Left hindlimb (tissue), 1 donor: ENCODE measurements at regions not wholly inside any gene's neighbourhood (a gene's known extent, or its start where the extent isn't known, plus 50 kb on each side); places are given as distances from the start of the nearest gene placed in this dataset.

ENCODE experiments used
- DNase-seq: peaks from one replicate; pipeline ENCODE4 v3.0.0-alpha.2; 2018

- no peak for DNase-seq
These were observed 669.9 kb upstream of the NR5A2 start for GRCh38 chr1:199357599-199357998.

GRCh38 chr1:199362996-199363395, 664.5 kb upstream of the NR5A2 start:
- DNase-seq, result no peak

GRCh38 chr1:199373139-199373538, 654.4 kb upstream of the NR5A2 start:
- DNase-seq, result no peak

GRCh38 chr1:199377211-199377610, 650.3 kb upstream of the NR5A2 start:
- no peak for DNase-seq

- DNase-seq, result no peak
These were observed 643.7 kb upstream of the NR5A2 start for GRCh38 chr1:199383793-199384192.

GRCh38 chr1:199394856-199395255, 632.7 kb upstream of the NR5A2 start:
- no peak for DNase-seq

GRCh38 chr1:199396456-199396855, 631.1 kb upstream of the NR5A2 start:
- DNase-seq, result no peak

DNA sequence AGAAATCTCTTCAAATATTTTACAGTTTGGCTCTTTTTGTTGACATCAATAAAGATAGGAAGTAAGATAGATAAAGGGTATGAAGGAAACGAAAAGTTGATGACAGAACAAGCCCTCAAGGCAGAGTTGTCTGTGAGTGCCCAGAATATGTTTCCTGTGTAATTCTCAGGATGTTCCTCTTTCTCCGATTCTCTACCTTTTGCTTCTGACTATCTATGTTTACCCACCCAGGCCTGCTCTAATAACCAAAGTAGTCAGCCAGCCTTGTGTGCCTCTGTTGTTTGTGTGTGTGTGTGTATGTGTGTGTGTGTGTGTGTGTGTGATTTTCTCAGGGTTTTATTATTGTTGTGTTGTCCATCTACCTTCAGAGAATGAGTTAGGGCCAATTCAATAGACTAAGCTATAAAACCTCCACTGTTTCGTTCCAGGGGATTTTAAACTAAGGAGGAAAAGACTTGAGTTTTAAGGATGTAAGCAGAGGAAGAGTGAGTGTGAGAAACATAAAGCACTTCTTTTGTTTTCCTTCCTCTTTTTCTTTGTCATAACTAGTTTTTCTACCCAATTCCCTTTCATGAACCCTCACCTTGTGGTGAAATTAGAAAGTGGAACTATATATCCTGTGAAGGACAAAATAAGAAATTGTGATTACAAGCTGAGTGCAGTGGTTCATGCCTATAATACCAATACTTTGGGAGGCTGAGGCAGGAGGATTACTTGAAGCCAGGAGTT, 627.4 kb upstream of the NR5A2 start:
- DNase-seq, result no peak

DNA sequence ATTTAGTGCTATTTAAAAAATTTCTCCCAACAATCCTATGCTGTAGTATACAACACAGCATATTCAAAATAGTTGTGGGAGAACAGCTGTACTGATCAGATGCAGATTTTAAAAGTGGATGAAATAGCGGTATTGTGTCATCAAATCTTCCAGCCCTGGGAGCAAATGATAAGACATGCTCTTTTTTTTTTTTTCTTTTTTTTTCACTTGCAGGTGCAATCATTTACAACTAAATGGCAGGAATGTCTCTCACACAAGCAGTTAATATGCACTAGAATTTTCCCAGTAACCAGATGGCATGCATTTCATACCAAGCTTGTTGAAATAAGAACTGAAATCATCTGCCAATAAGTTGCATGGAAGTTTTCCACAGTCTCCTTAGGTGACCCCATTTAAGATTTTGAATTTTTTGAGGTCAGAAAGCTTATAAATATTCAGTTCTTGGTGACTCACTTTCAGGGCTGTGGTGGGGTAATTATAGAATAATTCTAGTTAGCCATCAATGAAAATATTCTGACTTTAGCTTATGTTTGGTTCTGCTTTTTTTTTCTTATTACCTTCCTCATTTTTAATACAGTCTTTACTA, 623.9 kb upstream of the NR5A2 start:
- no peak for DNase-seq

DNA sequence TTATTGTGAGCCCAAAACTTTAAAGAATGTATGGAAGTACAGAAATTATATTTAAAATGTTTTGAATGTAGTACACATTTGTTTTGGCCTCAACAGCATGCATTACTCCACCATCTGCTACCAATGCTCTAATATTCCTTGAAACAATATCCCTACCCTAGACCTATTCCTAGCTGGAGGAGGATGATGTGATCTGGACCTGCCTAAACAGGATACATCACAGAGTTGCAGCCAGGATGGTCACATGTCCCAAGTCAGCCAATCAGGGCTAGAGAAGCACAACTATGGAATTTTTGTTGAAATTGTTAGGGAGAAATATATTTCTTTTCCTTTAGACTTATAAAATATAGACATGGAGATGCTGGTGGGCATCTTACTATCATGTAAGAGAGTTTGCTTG, 623.3 kb upstream of the NR5A2 start:
- DNase-seq, result no peak

DNA sequence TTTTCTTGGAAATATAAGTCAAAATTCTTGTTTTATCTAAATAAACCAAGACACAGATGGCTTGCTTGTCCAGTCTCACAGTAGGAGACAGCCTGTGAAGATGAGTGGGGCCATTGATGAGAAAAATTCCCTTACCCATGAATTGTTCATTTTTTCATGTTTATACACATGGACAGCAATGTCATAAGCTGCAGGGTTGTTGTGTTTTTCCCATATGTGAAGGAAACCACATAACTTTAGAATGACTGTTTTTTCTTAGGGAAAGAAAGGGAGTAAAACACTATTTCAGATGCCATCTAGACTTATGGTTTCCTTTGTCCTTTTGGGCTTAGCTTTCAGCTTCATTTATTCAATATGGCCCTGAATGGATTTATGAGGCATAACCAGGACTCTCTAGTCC, 622.5 kb upstream of the NR5A2 start:
- DNase-seq, result no peak

DNA sequence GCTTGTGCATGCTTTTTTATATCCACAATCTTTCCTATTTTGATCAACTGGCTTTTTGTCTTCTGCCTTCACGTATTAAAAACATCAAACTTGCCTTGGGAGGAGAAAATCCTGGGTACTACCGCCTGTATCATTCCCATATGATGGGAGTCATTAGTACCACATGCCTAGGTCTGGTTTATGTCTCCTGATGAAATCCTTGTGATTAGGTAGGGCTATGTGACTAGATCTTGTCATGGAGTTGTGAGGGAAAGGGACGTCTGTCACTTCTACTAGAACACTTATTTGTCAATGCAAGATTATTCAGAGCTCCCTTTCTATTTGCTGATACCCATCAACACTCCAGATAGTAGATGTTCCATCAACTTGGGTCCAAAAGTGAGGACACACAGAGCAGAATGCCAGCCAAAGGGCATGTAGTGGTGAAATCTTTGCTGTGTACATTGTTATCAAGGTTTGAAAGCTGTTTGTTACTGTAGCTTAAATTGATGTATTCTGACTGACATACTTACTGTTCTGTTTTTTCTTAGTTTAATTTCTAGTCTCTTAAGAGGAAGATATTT, 621.8 kb upstream of the NR5A2 start:
- DNase-seq, result no peak

GRCh38 chr1:199410462-199410861, 617.0 kb upstream of the NR5A2 start:
- DNase-seq, result no peak

- DNase-seq, result no peak
These were observed 616.0 kb upstream of the NR5A2 start for GRCh38 chr1:199411506-199411905.

- DNase-seq, result no peak
These were observed 605.3 kb upstream of the NR5A2 start for GRCh38 chr1:199422206-199422605.

DNA sequence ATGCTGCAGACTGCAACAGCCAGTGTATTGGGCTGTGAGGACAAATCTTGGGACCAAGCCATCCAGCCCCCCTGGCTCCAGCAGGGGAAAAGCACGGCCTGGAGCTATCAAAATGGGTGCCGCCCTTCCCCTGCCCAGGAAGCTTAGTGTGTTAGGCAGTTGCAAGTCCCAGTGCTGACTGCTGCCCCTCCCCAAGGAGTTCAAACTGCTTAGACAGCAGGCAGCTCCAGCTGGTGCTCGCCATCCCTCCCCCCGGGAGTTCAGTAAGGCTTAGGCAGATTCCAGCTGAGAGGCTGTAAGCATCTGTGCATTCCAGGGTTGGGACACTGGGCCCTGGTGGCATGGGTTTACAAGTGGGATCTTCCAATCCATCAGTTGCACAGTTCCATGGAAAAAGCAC, 579.6 kb upstream of the NR5A2 start:
- DNase-seq, result no peak

- DNase-seq, result no peak
These were observed 578.9 kb upstream of the NR5A2 start for GRCh38 chr1:199448646-199449045.

GRCh38 chr1:199449221-199449620, 578.3 kb upstream of the NR5A2 start:
- no peak for DNase-seq

DNA sequence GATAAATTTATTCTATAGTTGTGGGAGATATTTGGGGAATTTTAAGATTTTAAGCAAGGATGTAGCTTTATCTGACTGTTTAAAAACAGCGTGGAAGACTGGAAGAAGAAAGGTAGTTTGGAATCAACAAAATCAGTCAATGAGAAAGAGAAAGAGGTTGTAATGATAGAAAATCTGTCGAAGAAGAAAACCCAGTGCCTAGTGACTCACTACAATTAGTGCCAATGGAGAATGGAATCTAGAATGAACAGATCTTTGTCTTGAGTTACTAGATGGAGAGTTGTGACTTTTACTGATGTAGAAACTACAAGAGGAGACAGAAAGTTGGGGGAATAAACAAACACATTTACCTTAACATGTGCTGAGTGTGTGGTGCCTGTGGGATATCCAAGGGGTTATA, 577.8 kb upstream of the NR5A2 start:
- DNase-seq, result no peak

- DNase-seq, result no peak
These were observed 574.9 kb upstream of the NR5A2 start for GRCh38 chr1:199452627-199453026.

DNA sequence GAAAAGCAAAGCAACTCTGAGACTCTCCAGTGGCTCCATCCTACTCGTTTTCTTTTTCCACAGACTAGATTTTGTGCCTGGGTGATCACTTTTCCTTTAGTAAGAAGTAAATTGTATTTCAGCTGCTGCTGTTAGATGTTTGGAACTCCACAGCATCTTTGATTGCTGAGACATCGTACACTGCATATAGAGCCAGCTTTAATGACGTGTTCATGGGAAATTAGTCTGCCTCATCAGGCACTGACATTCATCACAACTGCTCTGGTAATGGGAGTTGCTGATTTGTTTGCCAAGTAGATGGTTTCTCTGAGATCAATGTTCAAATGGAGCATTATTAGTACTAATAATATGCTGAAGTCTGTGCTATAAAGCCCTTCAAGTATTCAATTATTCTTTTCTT, 573.8 kb upstream of the NR5A2 start:
- DNase-seq, result no peak

- no peak for DNase-seq
These were observed 566.6 kb upstream of the NR5A2 start for GRCh38 chr1:199460933-199461332.

DNA sequence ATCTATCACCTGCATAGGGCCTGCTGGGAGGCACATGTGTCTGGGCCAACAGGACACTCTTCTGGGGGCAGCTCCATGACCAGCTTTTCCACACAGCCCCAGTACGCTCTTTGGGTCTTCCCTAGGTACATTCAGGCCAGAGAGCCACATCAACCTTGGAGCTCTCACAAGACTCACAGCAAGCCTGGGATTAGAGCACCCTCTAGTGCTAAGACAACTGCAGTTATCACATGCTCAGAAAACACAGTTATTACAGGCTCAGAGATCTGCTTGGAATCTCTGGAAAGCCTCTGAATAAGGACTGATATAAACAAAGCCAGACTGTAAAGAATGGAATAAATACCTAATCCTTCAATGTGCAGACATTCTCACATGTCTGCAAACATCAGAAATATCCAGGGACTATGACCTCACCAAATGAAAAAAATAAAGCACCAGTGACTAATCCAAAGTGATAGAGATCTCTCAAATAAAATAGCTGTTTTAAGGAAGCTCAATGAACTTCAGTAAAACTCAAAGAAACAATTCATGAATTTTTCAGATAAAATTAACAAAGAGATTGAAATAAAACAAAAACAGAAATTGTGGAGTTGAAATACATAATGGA, 563.9 kb upstream of the NR5A2 start:
- DNase-seq, result no peak

DNA sequence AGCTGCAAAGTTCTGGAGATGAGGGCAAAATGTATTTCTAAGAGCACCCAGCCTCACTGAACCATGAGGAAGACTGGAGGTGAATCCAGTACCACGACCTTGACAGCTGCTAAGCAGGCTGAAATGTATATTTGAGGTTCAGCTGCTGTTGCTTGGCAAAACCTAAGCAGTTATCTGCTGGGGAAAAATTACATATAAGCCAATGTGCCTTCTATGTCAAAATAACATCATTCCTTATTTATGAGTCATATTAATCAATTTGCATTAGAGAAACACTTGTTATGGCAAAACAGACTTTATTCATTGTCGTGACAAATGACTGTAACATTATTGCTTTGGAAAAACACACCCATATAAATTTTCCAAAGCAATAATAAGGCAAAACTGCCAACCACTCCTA, 560.5 kb upstream of the NR5A2 start:
- no peak for DNase-seq
